NCI-H1694 (cell line): ENCODE measurements at regions not wholly inside any gene's neighbourhood (a gene's known extent, or its start where the extent isn't known, plus 50 kb on each side); places are given as distances from the start of the nearest gene placed in this dataset.
A peak's percentile ranks its signal among the peaks of the same experiment; 100 is the strongest.
"Not testable (repeated sequence)": the region's sequence is repeated elsewhere in the genome, so short reads cannot be mapped to it uniquely, and the experiment has no call there.

Experiments
- DNase-seq: peaks from one replicate; lab custom pipeline; 2025; lab: John Stamatoyannopoulos, UW

GRCh38 chrX:74251006-74251930, 52.7 kb upstream of the ZCCHC13 start:
- no peak for DNase-seq

GRCh38 chrX:74250574-74250973, 53.4 kb upstream of the ZCCHC13 start:
- DNase-seq: no peak

- DNase-seq: no peak
Observed at GRCh38 chrX:74249963-74250362, 54.0 kb upstream of the ZCCHC13 start.

GRCh38 chrX:74248889-74249288, 55.1 kb upstream of the ZCCHC13 start:
- DNase-seq: no peak

- DNase-seq: no peak
Observed at GRCh38 chrX:74246524-74246923, 57.5 kb upstream of the ZCCHC13 start.

GRCh38 chrX:74242484-74243138, 61.4 kb upstream of the ZCCHC13 start:
- DNase-seq: no peak

- DNase-seq: no peak
Observed at GRCh38 chrX:74242050-74242449, 61.9 kb upstream of the ZCCHC13 start.

GRCh38 chrX:74238771-74239170, 65.2 kb upstream of the ZCCHC13 start:
- DNase-seq: no peak

GRCh38 chrX:74234818-74235217, 69.2 kb upstream of the ZCCHC13 start:
- DNase-seq: no peak

- DNase-seq: peak; percentile 32
Observed at GRCh38 chrX:74232859-74233258, 71.1 kb upstream of the ZCCHC13 start.

- no peak for DNase-seq
Observed at GRCh38 chrX:74231625-74232024, 72.4 kb upstream of the ZCCHC13 start.

- no peak for DNase-seq
Observed at GRCh38 chrX:74230094-74230493, 73.9 kb upstream of the ZCCHC13 start.

GRCh38 chrX:74225111-74225510, 78.9 kb upstream of the ZCCHC13 start:
- DNase-seq: no peak

- DNase-seq: no peak
Observed at GRCh38 chrX:74220277-74220676, 83.7 kb upstream of the ZCCHC13 start.

- no peak for DNase-seq
Observed at GRCh38 chrX:74218895-74219294, 85.1 kb upstream of the ZCCHC13 start.

- no peak for DNase-seq
Observed at GRCh38 chrX:74216421-74216820, 87.6 kb upstream of the ZCCHC13 start.

GRCh38 chrX:74211911-74212310, 92.1 kb upstream of the ZCCHC13 start:
- no peak for DNase-seq

- DNase-seq: no peak
Observed at GRCh38 chrX:74207539-74207938, 96.4 kb upstream of the ZCCHC13 start.

GRCh38 chrX:74195605-74196004, 108.4 kb upstream of the ZCCHC13 start:
- DNase-seq: no peak

- DNase-seq: no peak
Observed at GRCh38 chrX:74195120-74195519, 108.9 kb upstream of the ZCCHC13 start.

- DNase-seq: no peak
Observed at GRCh38 chrX:74187211-74187610, 116.8 kb upstream of the ZCCHC13 start.

- DNase-seq: not testable (repeated sequence)
Observed at GRCh38 chrX:74183047-74183446, 120.9 kb upstream of the ZCCHC13 start.

- not testable (repeated sequence) for DNase-seq
Observed at GRCh38 chrX:74181976-74182375, 122.0 kb upstream of the ZCCHC13 start.
